Parathyroid adenoma (tissue), 2 donors: ENCODE measurements at regions not wholly inside any gene's neighbourhood (a gene's known extent, or its start where the extent isn't known, plus 50 kb on each side); places are given as distances from the start of the nearest gene placed in this dataset.

ENCODE experiments used
- H2AFZ ChIP-seq: fragments of 300-600 bp; sonication (generic); one replicate; pipeline ENCODE4 v1.7.0; 2017; ENCODE audit warnings: antibody characterized with exemption, mild to moderate bottlenecking
- H3K27ac ChIP-seq: fragments of 300-600 bp; sonication (generic); one replicate; pipeline ENCODE4 v1.7.0; 2017
- H3K27me3 ChIP-seq: fragments of 300-600 bp; sonication (generic); one replicate; pipeline ENCODE4 v1.7.0; 2017; ENCODE audit warnings: low read length; ENCODE audit not compliant: control insufficient read depth, insufficient read depth
- H3K36me3 ChIP-seq: fragments of 300-600 bp; sonication (generic); one replicate; pipeline ENCODE4 v1.7.0; 2017; ENCODE audit warnings: low read length; ENCODE audit not compliant: control insufficient read depth, insufficient read depth
- H3K4me1 ChIP-seq: fragments of 300-600 bp; sonication (generic); one replicate; pipeline ENCODE4 v1.7.0; 2017; ENCODE audit warnings: control low read depth
- H3K4me2 ChIP-seq: fragments of 300-600 bp; sonication (generic); one replicate; pipeline ENCODE4 v1.7.0; 2017; ENCODE audit warnings: low read length
- H3K4me3 ChIP-seq: fragments of 300-600 bp; sonication (generic); one replicate; pipeline ENCODE4 v1.7.0; 2017; ENCODE audit warnings: low read depth, low read length
- H3K79me2 ChIP-seq: fragments of 300-600 bp; sonication (generic); one replicate; pipeline ENCODE4 v1.7.0; 2017; ENCODE audit warnings: control low read depth
- H3K9ac ChIP-seq: fragments of 300-600 bp; sonication (generic); one replicate; pipeline ENCODE4 v1.7.0; 2017; ENCODE audit warnings: mild to moderate bottlenecking
- H3K9me3 ChIP-seq: fragments of 300-600 bp; sonication (generic); one replicate; pipeline ENCODE4 v1.7.0; 2017; ENCODE audit warnings: low read length; ENCODE audit not compliant: control insufficient read depth
- CTCF ChIP-seq: fragments of 300-600 bp; sonication (generic); IDR thresholded peaks from one replicate; pipeline ENCODE4 v1.7.0; 2017; ENCODE audit warnings: antibody characterized with exemption, mild to moderate bottlenecking
- donor health status: primary hyperparathyroidism.

GRCh38 chr2:164014068-164014731 lies 278.4 kb upstream of the FIGN start:
- H3K4me1 ChIP-seq = peaks cover 5% of the 10 kb centered on the region
- TF ChIP-seq CTCF = no peak
- no peaks in the 10 kb centered on the region for H3K36me3 ChIP-seq
- no peaks in the 10 kb centered on the region for H3K9me3 ChIP-seq
- no peak overlapping the region for H3K27ac ChIP-seq
- H3K9ac ChIP-seq = no peak overlapping the region
- H2AFZ ChIP-seq = no peak overlapping the region
- no peaks in the 10 kb centered on the region for H3K27me3 ChIP-seq
- H3K4me2 ChIP-seq = no peak overlapping the region
- no peak overlapping the region for H3K4me3 ChIP-seq
- no peaks in the 10 kb centered on the region for H3K79me2 ChIP-seq

GRCh38 chr2:164012581-164012980 lies 276.8 kb upstream of the FIGN start:
- H2AFZ ChIP-seq = no peak overlapping the region
- no peaks in the 10 kb centered on the region for H3K79me2 ChIP-seq
- no peaks in the 10 kb centered on the region for H3K9me3 ChIP-seq
- peaks cover 5% of the 10 kb centered on the region for H3K4me1 ChIP-seq
- no peak overlapping the region for H3K4me3 ChIP-seq
- H3K27me3 ChIP-seq = no peaks in the 10 kb centered on the region
- H3K9ac ChIP-seq = no peak overlapping the region
- no peaks in the 10 kb centered on the region for H3K36me3 ChIP-seq
- no peak overlapping the region for H3K4me2 ChIP-seq
- no peak overlapping the region for H3K27ac ChIP-seq
- no peak for TF ChIP-seq CTCF

DNA sequence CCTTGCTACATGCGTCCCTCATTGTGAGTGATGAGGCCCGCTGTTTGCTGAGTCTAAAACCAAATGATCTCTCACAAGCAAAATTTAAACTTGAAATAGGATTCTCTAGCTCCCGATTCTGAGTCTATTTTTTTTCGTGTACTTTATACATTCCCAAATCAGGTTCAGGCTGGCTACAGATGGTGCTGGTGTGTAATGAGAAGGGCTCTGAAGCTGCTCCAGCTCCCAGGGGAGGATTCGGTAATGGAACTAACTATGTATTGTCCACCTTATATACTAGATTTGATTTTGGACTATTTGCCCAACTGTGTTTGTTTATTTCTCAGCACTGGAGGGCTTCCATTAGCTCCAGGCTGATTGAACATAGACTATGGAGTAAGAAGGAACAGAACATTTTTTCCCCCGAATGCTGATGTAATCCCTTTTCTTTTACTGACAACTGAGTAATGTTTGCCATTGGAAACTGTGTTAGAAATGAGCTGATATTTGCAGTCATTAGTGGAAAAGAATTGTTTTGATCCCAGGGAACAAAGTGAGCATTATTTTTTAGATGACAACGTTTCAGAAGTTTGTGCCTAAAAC lies 274.0 kb upstream of the FIGN start:
- Histone ChIP-seq H3K27me3 (no peaks in the 10 kb centered on the region), H3K4me2 (no peak overlapping the region), H3K36me3 (no peaks in the 10 kb centered on the region), H3K4me1 (no peaks in the 10 kb centered on the region), H3K9me3 (no peaks in the 10 kb centered on the region), H3K9ac (no peak overlapping the region), H3K4me3 (no peak overlapping the region), H3K27ac (no peak overlapping the region), H3K79me2 (no peaks in the 10 kb centered on the region), H2AFZ (no peak overlapping the region)
- no peak for TF ChIP-seq CTCF

- Histone ChIP-seq H3K9ac (no peak overlapping the region), H3K9me3 (no peaks in the 10 kb centered on the region), H3K27ac (no peak overlapping the region), H3K79me2 (no peaks in the 10 kb centered on the region), H3K4me2 (no peak overlapping the region), H2AFZ (no peak overlapping the region), H3K4me1 (no peaks in the 10 kb centered on the region), H3K4me3 (no peak overlapping the region), H3K27me3 (no peaks in the 10 kb centered on the region), H3K36me3 (no peaks in the 10 kb centered on the region)
- no peak for TF ChIP-seq CTCF
Observed at GRCh38 chr2:164008752-164009151, 272.9 kb upstream of the FIGN start.

- Histone ChIP-seq H3K4me3 (no peak overlapping the region), H2AFZ (no peak overlapping the region), H3K36me3 (no peaks in the 10 kb centered on the region), H3K27me3 (no peaks in the 10 kb centered on the region), H3K4me1 (no peaks in the 10 kb centered on the region), H3K79me2 (no peaks in the 10 kb centered on the region), H3K27ac (no peak overlapping the region), H3K9me3 (no peaks in the 10 kb centered on the region), H3K9ac (no peak overlapping the region), H3K4me2 (no peak overlapping the region)
- TF ChIP-seq CTCF = no peak
Observed at GRCh38 chr2:164006704-164007103, 270.9 kb upstream of the FIGN start.
